SK-N-SH (cell line): ENCODE measurements at regions not wholly inside any gene's neighbourhood (a gene's known extent, or its start where the extent isn't known, plus 50 kb on each side); places are given as distances from the start of the nearest gene placed in this dataset.

Source experiments
- CTCF ChIA-PET: fragments of 300-600, 350-600 bp; formaldehyde crosslinking; extraction: SDS; loops from one replicate; lab custom pipeline; 2021; lab: Yijun Ruan, JAX
- POLR2A ChIA-PET: fragments of 350-600 bp; sonication (Branson Sonifier 250); formaldehyde crosslinking; extraction: SDS; loops from one replicate; lab custom pipeline; 2020; ENCODE audit warnings: antibody characterized with exemption, inconsistent platforms; lab: Yijun Ruan, JAX
- DNase-seq: peaks from one replicate; pipeline ENCODE4 v3.0.0; 2012
- H2AFZ ChIP-seq: fragments of 200-600 bp; sonication (generic); 2 replicates; pipeline ENCODE4 v1.8.1; 2016; ENCODE audit warnings: antibody characterized with exemption, mild to moderate bottlenecking, low read depth
- H3F3A ChIP-seq: fragments of 200-600 bp; sonication (generic); replicated peaks from 2 replicates; pipeline ENCODE3; 2016; ENCODE audit warnings: antibody characterized with exemption, mild to moderate bottlenecking; ENCODE audit not compliant: insufficient read depth
- H3K27ac ChIP-seq, 2 experiments: fragments of 200-500 bp in 1 of 2; fragments of 200-600 bp in 1 of 2; sonication (Bioruptor generic) in 1 of 2; sonication (generic), shearing (Covaris generic) in 1 of 2; 2 replicates each; pipeline versions ENCODE4 v1.5.1 to v1.6.1; 2014 to 2016; ENCODE audit warnings: low read depth in 2 of 2, inconsistent platforms in 1 of 2, low read length in 1 of 2, mild to moderate bottlenecking in 1 of 2, mixed read lengths in 1 of 2
- H3K27me3 ChIP-seq: fragments of 200-600 bp; sonication (generic), shearing (Covaris generic); 2 replicates; pipeline ENCODE4 v1.6.1; 2016; ENCODE audit warnings: mixed run types; ENCODE audit not compliant: insufficient read depth
- H3K36me3 ChIP-seq, 2 experiments: fragments of 200-500 bp in 1 of 2; fragments of 200-600 bp in 1 of 2; sonication (Bioruptor generic) in 1 of 2; sonication (generic) in 1 of 2; replicated peaks in 1 of 2; 2 replicates each; pipeline versions ENCODE3 to v1.5.1; 2014 to 2016; ENCODE audit warnings: low read length in 1 of 2, mild to moderate bottlenecking in 1 of 2; ENCODE audit not compliant: insufficient read depth in 2 of 2, control insufficient read depth in 1 of 2
- H3K4me1 ChIP-seq, 2 experiments: fragments of 200-500 bp in 1 of 2; fragments of 200-600 bp in 1 of 2; sonication (Bioruptor generic) in 1 of 2; sonication (generic), shearing (Covaris generic) in 1 of 2; 2 replicates each; pipeline versions ENCODE4 v1.5.1 to v1.6.1; 2014 to 2016; ENCODE audit warnings: low read depth in 1 of 2, low read length in 1 of 2, mixed run types in 1 of 2; ENCODE audit not compliant: insufficient read depth in 2 of 2, control insufficient read depth in 1 of 2
- H3K4me2 ChIP-seq: fragments of 200-600 bp; sonication (generic), shearing (Covaris generic); 2 replicates; pipeline ENCODE4 v1.6.1; 2017; ENCODE audit warnings: mixed run types
- H3K4me3 ChIP-seq, 2 experiments: fragments of 200-500 bp in 1 of 2; fragments of 200-600 bp in 1 of 2; sonication (Bioruptor generic) in 1 of 2; sonication (generic), shearing (Covaris generic) in 1 of 2; 2 replicates each; pipeline versions ENCODE4 v1.5.1 to v1.8.1; 2014 to 2016; ENCODE audit warnings: low read depth in 2 of 2, inconsistent platforms in 1 of 2, low read length in 1 of 2, mild to moderate bottlenecking in 1 of 2, mixed read lengths in 1 of 2, moderate library complexity in 1 of 2
- H3K79me2 ChIP-seq: fragments of 200-600 bp; sonication (generic); 2 replicates; pipeline ENCODE4 v1.8.1; 2017; ENCODE audit warnings: mild to moderate bottlenecking; ENCODE audit not compliant: insufficient read depth
- H3K9ac ChIP-seq: fragments of 200-600 bp; sonication (generic); 2 replicates; pipeline ENCODE4 v1.6.1; 2017; ENCODE audit warnings: mixed run types
- H3K9me2 ChIP-seq: fragments of 200-600 bp; sonication (generic); 2 replicates; pipeline ENCODE4 v1.6.1; 2017; ENCODE audit warnings: mixed run types
- H3K9me3 ChIP-seq: fragments of 200-600 bp; sonication (generic); 2 replicates; pipeline ENCODE4 v1.6.1; 2017; ENCODE audit warnings: mixed run types, mild to moderate bottlenecking, moderate library complexity
- H4K20me1 ChIP-seq: fragments of 200-600 bp; sonication (generic); 2 replicates; pipeline ENCODE4 v1.6.1; 2017; ENCODE audit warnings: mild to moderate bottlenecking, mixed run types; ENCODE audit not compliant: insufficient read depth
- EP300 ChIP-seq, 2 experiments: IDR thresholded peaks; 2 replicates each; pipeline versions ENCODE4 v1.4.0 to v1.6.1; 2012; ENCODE audit warnings: borderline replicate concordance in 1 of 2, low read depth in 1 of 2, low read length in 1 of 2
- FOSL2 ChIP-seq: IDR thresholded peaks from 2 replicates; pipeline ENCODE4 v1.4.0; 2012; ENCODE audit warnings: low read depth, mild to moderate bottlenecking, moderate library complexity, borderline replicate concordance
- FOXJ3 ChIP-seq: sonication (generic); formaldehyde crosslinking; IDR thresholded peaks from 2 replicates; pipeline ENCODE4 v1.5.1; 2020; ENCODE audit warnings: mild to moderate bottlenecking, missing genetic modification reagents
- JUND ChIP-seq: IDR thresholded peaks from 2 replicates; pipeline ENCODE4 v1.4.0; 2012
- MAX ChIP-seq: IDR thresholded peaks from 2 replicates; pipeline ENCODE4 v1.4.0; 2012; ENCODE audit warnings: low read depth
- MXI1 ChIP-seq: IDR thresholded peaks from 2 replicates; pipeline ENCODE4 v1.6.1; 2012; ENCODE audit warnings: mild to moderate bottlenecking, low read depth, low read length, improper control_type of control experiment
- PBX3 ChIP-seq: IDR thresholded peaks from 2 replicates; pipeline ENCODE4; 2012
- POLR2AphosphoS5 ChIP-seq: IDR thresholded peaks from 2 replicates; pipeline ENCODE4 v1.6.1; 2012; ENCODE audit warnings: low read depth, low read length
- RXRA ChIP-seq: IDR thresholded peaks from 2 replicates; pipeline ENCODE4 v1.4.0; 2012; ENCODE audit warnings: low read depth, mild to moderate bottlenecking, borderline replicate concordance
- TAF1 ChIP-seq: IDR thresholded peaks from 2 replicates; pipeline ENCODE4 v1.6.1; 2012; ENCODE audit warnings: low read depth, mild to moderate bottlenecking, low read length, moderate library complexity, borderline replicate concordance
- TCF12 ChIP-seq: IDR thresholded peaks from 2 replicates; pipeline ENCODE4 v1.4.0; 2012
- YY1 ChIP-seq: IDR thresholded peaks from 2 replicates; pipeline ENCODE4 v1.4.0; 2012; ENCODE audit warnings: low read depth, mild to moderate bottlenecking
- whole genome bisulfite sequencing: methylation state at CpG from one replicate; pipeline ENCODE4 v1.1.6; 2017; ENCODE audit warnings: low lambda C conversion rate; 5-methylcytosine and 5-hydroxymethylcytosine counted together
- TF ChIP-seq, protein P1 (sequence below): IDR thresholded peaks from 2 replicates; pipeline ENCODE4 v1.4.0; 2012; ENCODE audit warnings: low read depth, borderline replicate concordance
- TF ChIP-seq, protein P2 (sequence below): fragments of 200-600 bp; sonication (generic); IDR thresholded peaks from 2 replicates; pipeline ENCODE4 v1.6.1; 2017; ENCODE audit warnings: antibody characterized with exemption, mild to moderate bottlenecking, moderate library complexity

- POLR2A ChIA-PET, result no interaction called here
- WGBS, result 6% methylated on average over 1 of the region's 1 CpG
- CTCF ChIA-PET, result no interaction called here
These were observed 74.9 kb upstream of the GRIP1 start for GRCh38 chr12:66753810-66754209.

More at GRCh38 chr12:66753810-66754209, 74.9 kb upstream of the GRIP1 start:
- Histone ChIP-seq H3K4me2 (no peak overlapping the region), H3F3A (no peaks in the 10 kb centered on the region), H3K4me3 (no peak overlapping the region), H3K36me3 (no peaks in the 10 kb centered on the region), H3K9me3 (no peaks in the 10 kb centered on the region), H3K79me2 (no peaks in the 10 kb centered on the region), H3K4me1 (no peaks in the 10 kb centered on the region), H3K27me3 (no peaks in the 10 kb centered on the region), H3K9me2 (no peaks in the 10 kb centered on the region), H3K27ac (no peak overlapping the region), H3K9ac (no peak overlapping the region), H4K20me1 (no peaks in the 10 kb centered on the region), H2AFZ (no peak overlapping the region)
- TF ChIP-seq FOSL2 (no peak), TCF12 (no peak), POLR2AphosphoS5 (no peak), MAX (no peak), YY1 (no peak), EP300 (IDR thresholded peaks at IDR 0.05; ENCODE audit: borderline replicate concordance in 1 of 2, low read depth in 1 of 2, low read length in 1 of 2) (no peak), PBX3 (no peak), JUND (no peak), RXRA (no peak), FOXJ3 (CRISPR knock-in tag) (no peak), TAF1 (no peak), MXI1 (no peak)
- TF ChIP-seq, protein P1, sequence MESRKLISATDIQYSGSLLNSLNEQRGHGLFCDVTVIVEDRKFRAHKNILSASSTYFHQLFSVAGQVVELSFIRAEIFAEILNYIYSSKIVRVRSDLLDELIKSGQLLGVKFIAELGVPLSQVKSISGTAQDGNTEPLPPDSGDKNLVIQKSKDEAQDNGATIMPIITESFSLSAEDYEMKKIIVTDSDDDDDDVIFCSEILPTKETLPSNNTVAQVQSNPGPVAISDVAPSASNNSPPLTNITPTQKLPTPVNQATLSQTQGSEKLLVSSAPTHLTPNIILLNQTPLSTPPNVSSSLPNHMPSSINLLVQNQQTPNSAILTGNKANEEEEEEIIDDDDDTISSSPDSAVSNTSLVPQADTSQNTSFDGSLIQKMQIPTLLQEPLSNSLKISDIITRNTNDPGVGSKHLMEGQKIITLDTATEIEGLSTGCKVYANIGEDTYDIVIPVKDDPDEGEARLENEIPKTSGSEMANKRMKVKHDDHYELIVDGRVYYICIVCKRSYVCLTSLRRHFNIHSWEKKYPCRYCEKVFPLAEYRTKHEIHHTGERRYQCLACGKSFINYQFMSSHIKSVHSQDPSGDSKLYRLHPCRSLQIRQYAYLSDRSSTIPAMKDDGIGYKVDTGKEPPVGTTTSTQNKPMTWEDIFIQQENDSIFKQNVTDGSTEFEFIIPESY, result no peak
- TF ChIP-seq, protein P2, sequence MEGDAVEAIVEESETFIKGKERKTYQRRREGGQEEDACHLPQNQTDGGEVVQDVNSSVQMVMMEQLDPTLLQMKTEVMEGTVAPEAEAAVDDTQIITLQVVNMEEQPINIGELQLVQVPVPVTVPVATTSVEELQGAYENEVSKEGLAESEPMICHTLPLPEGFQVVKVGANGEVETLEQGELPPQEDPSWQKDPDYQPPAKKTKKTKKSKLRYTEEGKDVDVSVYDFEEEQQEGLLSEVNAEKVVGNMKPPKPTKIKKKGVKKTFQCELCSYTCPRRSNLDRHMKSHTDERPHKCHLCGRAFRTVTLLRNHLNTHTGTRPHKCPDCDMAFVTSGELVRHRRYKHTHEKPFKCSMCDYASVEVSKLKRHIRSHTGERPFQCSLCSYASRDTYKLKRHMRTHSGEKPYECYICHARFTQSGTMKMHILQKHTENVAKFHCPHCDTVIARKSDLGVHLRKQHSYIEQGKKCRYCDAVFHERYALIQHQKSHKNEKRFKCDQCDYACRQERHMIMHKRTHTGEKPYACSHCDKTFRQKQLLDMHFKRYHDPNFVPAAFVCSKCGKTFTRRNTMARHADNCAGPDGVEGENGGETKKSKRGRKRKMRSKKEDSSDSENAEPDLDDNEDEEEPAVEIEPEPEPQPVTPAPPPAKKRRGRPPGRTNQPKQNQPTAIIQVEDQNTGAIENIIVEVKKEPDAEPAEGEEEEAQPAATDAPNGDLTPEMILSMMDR, result no peak
- no peak for DNase-seq
